ENCODE measurements at regions not wholly inside any gene's neighbourhood (a gene's known extent, or its start where the extent isn't known, plus 50 kb on each side); places are given as distances from the start of the nearest gene placed in this dataset.

GRCh38 chr9:31251386-31251785, 1133.1 kb upstream of the ACO1 start:
- TF ChIP-seq POLR2A (IDR thresholded peaks at IDR 0.05; ENCODE audit: low read length) (no peak), GATA1 (IDR thresholded peaks at IDR 0.05; ENCODE audit: low read depth, low read length) (no peak)
- DNase-seq: no peak

GRCh38 chr9:31253800-31254762, 1130.4 kb upstream of the ACO1 start:
- no peak for DNase-seq
- TF ChIP-seq GATA1 (IDR thresholded peaks at IDR 0.05; ENCODE audit: low read depth, low read length) (no peak), POLR2A (IDR thresholded peaks at IDR 0.05; ENCODE audit: low read length) (no peak)

GRCh38 chr9:31255211-31255610, 1129.2 kb upstream of the ACO1 start:
- TF ChIP-seq POLR2A (IDR thresholded peaks at IDR 0.05; ENCODE audit: low read length): no peak
- no peak for TF ChIP-seq GATA1 (IDR thresholded peaks at IDR 0.05; ENCODE audit: low read depth, low read length)
- no peak for DNase-seq

- no peak for DNase-seq
- TF ChIP-seq POLR2A (IDR thresholded peaks at IDR 0.05; ENCODE audit: low read length): no peak
- no peak for TF ChIP-seq GATA1 (IDR thresholded peaks at IDR 0.05; ENCODE audit: low read depth, low read length)
Observed at GRCh38 chr9:31259824-31260223, 1124.6 kb upstream of the ACO1 start.

- no peak for DNase-seq
- no peak for TF ChIP-seq POLR2A (IDR thresholded peaks at IDR 0.05; ENCODE audit: low read length)
Observed at GRCh38 chr9:31272456-31273295, 1111.8 kb upstream of the ACO1 start.

GRCh38 chr9:31275419-31275818, 1109.0 kb upstream of the ACO1 start:
- no peak for TF ChIP-seq GATA1 (IDR thresholded peaks at IDR 0.05; ENCODE audit: low read depth, low read length)
- TF ChIP-seq POLR2A (IDR thresholded peaks at IDR 0.05; ENCODE audit: low read length): no peak
- no peak for DNase-seq

- no peak for TF ChIP-seq GATA1 (IDR thresholded peaks at IDR 0.05; ENCODE audit: low read depth, low read length)
- no peak for TF ChIP-seq POLR2A (IDR thresholded peaks at IDR 0.05; ENCODE audit: low read length)
- no peak for DNase-seq
Observed at GRCh38 chr9:31290731-31291130, 1093.7 kb upstream of the ACO1 start.

GRCh38 chr9:31302620-31303418, 1081.6 kb upstream of the ACO1 start:
- TF ChIP-seq GATA1 (IDR thresholded peaks at IDR 0.05; ENCODE audit: low read depth, low read length) (no peak), POLR2A (IDR thresholded peaks at IDR 0.05; ENCODE audit: low read length) (no peak)
- no peak for DNase-seq

- no peak for DNase-seq
- TF ChIP-seq POLR2A (IDR thresholded peaks at IDR 0.05; ENCODE audit: low read length): no peak
- no peak for TF ChIP-seq GATA1 (IDR thresholded peaks at IDR 0.05; ENCODE audit: low read depth, low read length)
Observed at GRCh38 chr9:31304576-31304975, 1079.9 kb upstream of the ACO1 start.

GRCh38 chr9:31314241-31314640, 1070.2 kb upstream of the ACO1 start:
- no peak for DNase-seq

GRCh38 chr9:31320494-31320893, 1063.9 kb upstream of the ACO1 start:
- TF ChIP-seq GATA1 (IDR thresholded peaks at IDR 0.05; ENCODE audit: low read depth, low read length) (no peak), POLR2A (IDR thresholded peaks at IDR 0.05; ENCODE audit: low read length) (no peak)
- DNase-seq: no peak

More at GRCh38 chr9:31314241-31314640, 1070.2 kb upstream of the ACO1 start:
- TF ChIP-seq POLR2A (IDR thresholded peaks at IDR 0.05; ENCODE audit: low read length) (no peak), GATA1 (IDR thresholded peaks at IDR 0.05; ENCODE audit: low read depth, low read length) (no peak)

GRCh38 chr9:31321256-31321655, 1063.2 kb upstream of the ACO1 start:
- no peak for DNase-seq

GRCh38 chr9:31321686-31322085, 1062.8 kb upstream of the ACO1 start:
- DNase-seq: no peak
- no peak for TF ChIP-seq GATA1 (IDR thresholded peaks at IDR 0.05; ENCODE audit: low read depth, low read length)
- no peak for TF ChIP-seq POLR2A (IDR thresholded peaks at IDR 0.05; ENCODE audit: low read length)

More at GRCh38 chr9:31321256-31321655, 1063.2 kb upstream of the ACO1 start:
- TF ChIP-seq POLR2A (IDR thresholded peaks at IDR 0.05; ENCODE audit: low read length): no peak

Data from erythroblast (primary cell).